ENCODE measurements at regions not wholly inside any gene's neighbourhood (a gene's known extent, or its start where the extent isn't known, plus 50 kb on each side); places are given as distances from the start of the nearest gene placed in this dataset.
"Not testable (repeated sequence)": the region's sequence is repeated elsewhere in the genome, so short reads cannot be mapped to it uniquely, and the experiment has no call there.

DNA sequence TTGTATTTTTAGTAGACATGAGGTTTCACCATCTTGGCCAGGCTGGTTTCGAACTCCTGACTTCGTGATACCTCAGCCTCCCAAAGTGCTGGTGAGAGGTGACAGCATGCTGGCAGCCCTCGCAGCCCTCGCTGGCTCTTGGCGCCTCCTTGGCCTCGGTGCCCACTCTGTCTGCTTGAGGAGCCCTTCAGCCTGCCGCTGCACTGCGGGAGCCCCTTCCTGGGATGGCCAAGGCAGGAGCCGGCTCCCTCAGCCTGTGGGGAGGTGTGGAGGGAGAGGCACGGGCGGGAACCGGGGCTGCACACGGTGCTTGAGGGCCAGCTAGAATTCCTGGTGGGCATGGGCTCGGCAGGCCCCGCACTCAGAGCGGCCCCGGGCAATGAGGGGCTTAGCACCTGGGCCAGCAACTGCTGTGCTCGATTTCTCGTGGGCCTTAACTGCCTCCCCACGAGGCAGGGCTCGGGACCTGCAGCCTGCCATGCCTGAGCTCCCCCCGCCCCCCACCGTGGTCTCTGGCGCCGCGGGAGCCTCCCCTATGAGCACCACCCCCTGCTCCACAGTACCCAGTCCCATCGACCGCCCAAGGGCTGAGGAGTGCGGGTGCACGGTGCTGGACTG is 96.5 kb upstream of the RHOBTB1 start:
- no peak for DNase-seq

DNA sequence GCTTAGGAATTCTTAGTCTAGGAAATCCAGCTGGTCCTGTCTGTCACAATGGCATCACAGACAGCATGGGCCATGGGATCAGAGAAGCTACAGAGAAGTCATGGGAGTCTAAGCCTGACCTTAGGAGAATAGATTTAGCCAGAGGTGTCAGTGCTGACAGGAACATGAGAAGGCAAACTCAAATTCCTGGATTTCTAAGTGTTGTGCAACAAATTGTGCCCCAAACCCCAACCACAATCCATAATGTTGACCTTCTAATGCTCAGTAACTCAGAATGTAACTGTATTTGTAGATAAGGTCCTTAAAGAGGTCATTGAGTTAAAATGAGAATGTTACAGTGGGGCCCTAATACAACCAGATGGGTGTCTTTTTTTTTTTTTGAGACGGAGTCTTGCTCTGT is 95.9 kb upstream of the RHOBTB1 start:
- no peak for DNase-seq

DNA sequence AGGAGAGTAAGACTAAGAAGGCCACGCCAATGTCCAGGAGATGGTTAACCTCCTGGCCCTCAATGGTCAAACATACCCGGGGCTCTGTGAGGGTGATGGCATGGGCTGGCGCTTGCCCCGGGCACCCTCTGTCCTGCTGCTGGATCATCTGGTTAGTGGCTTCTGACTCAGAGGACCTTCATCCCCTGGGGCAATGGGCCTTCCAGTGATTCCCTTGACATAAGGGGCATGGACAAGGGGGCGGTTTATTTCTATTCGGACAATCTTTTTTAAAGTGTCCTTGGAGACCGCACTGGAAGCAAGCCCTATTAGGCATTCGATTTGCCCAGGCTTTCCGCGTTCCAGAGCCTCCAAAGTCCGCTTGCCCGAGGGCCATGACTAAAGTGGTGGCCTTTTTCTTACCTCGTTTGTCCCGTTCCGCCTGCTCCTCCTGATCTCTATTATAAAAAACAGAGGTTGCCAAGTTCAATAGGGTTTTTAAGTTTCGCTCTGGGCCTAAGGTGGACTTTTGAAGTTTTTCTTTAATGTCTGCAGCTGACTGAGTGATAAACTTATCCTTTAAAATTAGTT is 93.4 kb upstream of the RHOBTB1 start:
- not testable (repeated sequence) for DNase-seq

DNA sequence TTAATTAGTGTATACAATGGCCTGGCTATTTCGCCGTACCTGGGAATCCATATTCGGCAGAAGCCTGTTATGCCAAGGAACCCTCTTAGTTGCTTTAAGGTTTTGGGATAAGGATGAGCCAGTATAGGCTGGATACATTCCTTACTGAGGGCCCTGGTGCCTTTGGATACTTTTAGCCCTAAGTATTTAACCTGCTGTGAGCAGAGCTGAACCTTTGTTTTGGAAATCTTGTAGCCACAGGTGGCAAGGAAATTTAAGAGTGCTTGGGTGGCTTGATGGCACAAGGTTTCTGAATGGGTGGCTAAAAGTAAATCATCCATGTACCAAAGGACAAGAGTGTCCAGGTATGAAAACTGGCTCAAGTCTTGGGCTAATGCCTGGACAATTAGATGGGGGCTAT is 92.2 kb upstream of the RHOBTB1 start:
- not testable (repeated sequence) for DNase-seq

DNA sequence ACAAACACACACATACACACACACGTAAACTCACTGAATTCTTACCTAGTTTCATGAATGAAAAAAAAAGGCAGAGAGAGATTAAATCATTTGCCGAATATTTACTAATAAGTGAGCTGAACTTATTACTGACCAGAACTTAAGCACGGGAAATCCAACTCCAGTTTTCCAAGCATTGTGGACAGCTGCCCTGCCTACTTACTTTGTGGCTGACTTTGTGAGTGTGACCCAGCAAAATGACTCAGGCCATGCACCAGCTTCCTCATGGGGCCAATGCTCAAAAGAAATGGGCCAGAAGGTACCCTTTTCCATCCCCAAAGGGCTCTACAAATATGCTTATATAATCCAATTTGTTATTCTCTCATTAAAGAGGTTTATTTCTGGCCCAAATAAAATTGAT is 87.4 kb upstream of the RHOBTB1 start:
- DNase-seq, result no peak

DNA sequence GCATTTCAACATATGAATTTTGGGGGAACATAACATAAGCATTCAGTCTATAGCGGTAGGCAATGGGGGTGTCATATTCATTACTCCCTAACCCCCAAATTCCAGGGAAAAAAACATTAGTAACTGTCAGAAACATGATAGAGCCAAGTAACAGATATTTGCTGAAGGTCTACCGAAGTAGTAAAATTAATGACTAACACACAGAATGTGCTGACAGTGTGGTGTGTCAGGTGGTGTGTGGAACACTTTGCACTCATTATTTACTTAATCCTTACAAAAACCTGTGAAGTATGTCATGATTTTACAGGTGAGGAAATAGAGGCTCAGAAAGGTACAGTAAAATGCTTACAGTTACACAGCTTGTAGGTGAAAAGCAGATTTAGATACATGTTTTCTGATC is 85.4 kb upstream of the RHOBTB1 start:
- DNase-seq, result no peak

DNA sequence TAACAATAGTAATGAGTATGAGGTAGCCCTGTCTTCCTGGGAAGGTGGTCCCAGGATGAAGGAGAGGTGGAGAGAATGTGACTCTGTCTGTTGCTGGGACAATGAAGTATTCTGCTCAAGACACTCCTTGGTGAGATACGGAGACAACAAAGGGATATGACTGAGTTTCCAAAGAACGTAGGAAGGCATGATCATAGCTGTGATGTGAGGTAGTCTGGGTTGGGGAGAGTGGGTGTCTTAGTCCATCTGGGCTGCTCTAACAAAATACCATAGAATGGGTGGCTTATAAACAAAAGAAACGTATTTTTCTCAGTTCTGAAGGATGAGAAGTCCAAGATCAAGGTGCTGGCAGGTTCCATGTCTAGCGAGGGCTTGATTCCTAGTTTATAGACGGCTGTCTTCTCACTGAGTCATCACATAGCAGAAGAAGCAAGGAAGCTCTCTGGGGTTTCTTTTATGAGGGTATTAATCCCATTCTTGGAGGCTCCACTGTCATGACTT is 84.9 kb upstream of the RHOBTB1 start:
- no peak for DNase-seq

DNA sequence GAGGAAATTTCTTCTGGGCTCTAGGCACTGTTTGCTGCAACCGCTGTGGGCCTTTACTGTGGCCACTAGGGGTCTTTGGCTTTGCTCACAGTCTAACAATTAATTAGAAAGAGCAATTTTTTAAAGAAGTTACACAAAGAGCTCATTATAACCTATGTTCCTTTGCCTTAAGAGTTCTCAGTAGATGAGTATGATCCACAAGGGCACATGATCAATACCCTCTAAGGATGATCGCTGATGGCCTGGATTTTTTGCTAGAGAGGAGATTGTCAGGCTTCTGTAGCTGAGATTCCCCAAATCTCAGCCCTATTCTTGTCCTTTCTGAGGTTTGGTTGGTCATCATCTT is 80.8 kb upstream of the RHOBTB1 start:
- DNase-seq, result no peak

DNA sequence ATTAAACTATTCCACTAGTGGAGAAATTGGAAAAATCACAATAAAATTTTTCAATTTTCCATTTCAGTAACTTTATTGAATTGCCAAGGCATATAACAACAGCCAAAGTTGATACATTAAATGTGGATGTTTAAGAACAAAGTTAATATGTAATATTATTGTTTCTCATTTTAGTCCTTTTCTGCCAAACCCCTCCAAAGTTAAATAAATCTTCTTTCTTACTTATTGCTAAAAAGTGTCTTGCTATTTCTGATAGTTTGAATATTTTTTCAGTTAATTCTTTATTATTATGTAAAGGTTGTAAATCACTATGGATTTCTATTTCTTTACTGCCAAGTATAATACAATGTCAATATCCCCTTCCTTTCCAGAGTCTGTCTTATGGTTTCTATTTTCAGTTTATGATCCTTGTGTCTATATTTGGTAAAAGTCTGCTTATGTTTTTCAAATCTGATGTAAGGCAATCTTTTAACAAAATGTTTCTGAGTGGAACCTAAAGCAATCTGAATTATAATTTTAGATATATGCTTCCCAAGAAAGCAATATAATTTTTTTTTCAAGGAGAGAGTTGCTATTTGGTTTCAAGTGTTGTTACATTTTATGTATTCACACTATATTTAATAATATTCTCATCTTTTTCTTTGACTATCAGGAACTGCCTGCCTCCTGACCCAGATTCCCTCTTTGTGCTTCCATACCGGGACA is 80.3 kb upstream of the RHOBTB1 start:
- no peak for DNase-seq

DNA sequence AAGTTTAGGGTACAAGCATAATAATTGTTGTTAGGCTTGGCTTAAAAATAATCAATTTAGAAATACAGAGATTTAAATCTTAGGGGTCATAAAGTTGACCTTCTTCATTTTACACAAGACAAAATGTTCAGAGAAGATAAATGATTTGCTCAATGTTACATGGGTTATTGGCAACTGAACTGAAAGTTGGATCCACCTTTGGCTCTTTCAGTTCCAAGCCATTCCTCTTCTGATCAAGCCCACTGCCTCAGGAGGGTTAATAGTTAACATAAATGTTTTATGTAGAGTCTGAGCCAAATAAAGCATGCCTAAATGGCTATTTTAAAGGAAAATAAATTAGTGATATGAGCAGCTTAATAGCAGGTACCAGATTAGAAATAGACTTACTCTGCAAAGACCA is 79.1 kb upstream of the RHOBTB1 start:
- DNase-seq, result no peak

DNA sequence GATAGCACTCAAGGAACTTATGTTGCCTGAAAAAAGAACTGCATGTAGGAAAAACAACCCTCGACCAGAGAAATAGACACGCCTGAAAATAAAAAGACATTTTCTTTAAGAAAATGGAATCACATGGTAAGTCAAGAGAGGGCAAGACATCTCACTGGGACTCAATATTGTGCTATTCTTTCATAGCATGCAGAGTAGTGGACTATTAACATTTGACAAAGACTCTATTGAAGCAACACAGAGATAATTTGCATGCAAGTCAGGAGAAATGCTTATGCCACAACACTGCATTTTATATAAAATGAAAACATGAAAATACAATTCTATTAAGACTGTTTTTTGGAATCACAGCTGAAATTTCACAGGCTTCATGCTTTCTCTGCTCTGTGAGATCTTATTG is 77.9 kb upstream of the RHOBTB1 start:
- no peak for DNase-seq

DNA sequence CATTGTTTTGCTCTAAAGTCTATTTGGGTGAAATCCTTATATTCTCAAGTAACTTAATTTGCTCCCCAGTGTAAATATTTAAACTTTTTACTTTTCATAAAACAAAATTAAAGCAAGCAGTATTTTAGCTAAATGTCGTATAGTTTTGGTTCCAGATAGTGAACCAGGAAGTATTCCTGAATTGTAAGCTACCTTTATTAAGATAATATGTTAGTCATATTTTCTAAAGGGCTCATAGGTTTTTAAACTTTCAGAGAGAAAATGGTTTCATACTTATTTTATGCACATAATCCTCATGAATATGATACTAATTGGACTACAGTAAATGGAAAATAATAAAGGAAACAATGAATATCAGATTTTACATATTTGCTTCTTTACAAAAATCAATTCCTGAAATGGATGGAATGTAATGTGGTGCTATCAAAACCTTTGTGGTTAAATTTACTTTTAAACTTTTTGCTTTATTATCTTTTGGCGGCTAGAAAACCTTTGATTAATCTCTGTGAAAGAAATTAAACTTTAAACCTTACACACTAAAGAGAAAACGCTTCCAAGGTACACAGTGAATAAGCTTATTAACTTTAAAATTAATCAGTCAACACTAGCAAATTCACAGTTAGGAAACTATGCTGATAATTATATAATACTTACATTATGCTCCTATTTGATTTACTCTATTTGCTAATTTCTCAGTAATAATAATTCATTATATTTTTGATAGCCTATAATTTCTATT is 76.6 kb upstream of the RHOBTB1 start:
- DNase-seq, result no peak

DNA sequence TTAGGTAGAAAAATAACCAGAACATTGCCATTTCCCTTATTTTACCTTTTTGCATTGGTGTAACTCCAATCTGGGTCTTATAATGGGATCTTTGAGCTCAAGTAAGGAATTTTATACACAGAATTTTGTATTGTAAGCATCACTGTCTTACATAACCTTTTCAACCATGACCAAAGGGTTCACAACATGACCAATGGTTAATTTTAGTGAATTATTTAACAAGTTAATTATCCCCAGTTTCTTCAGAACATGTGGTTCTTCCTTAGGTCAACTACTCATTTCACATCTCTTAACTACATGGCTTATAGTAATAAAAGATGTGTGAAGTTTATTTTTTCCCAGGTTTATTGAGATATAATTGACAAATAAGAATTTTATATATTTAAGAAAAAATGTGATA is 74.2 kb upstream of the RHOBTB1 start:
- no peak for DNase-seq

DNA sequence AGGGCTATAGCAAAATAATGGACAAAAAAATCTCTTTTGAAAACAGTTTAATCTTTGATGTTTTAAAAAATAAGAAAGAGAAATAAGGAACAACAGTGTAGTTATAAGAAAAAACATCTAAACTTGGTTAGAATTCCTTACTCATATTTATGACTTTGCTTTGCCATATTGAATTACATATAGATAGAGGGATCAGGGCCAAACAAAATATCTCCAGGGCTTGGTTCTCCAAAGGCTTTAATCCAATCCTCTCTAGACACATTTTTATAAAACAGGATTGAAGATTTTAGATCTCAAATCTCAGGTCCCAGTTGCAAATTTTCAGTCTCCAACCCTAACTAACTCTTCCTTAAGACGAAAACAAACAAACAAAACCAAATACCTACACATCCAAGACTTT is 72.6 kb upstream of the RHOBTB1 start:
- no peak for DNase-seq

DNA sequence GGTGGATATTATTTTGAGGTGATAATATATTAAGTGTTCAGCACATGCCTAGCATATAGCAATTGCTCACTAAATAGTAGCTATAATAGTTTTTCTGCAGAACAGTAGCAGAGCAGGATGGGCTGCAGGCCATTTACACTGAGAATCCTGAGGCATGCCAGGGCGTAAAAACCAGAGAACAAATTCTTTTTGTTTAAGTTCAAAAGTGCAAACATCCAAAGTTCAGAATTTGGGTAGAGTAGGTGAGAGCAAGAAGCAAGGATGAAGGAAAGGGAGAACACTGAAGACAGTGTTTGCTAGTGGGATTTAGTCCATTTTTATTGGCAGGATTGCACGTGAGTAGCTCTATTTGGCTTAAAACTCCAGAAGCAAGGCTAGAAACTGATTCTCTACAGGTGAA is 72.0 kb upstream of the RHOBTB1 start:
- DNase-seq, result no peak

DNA sequence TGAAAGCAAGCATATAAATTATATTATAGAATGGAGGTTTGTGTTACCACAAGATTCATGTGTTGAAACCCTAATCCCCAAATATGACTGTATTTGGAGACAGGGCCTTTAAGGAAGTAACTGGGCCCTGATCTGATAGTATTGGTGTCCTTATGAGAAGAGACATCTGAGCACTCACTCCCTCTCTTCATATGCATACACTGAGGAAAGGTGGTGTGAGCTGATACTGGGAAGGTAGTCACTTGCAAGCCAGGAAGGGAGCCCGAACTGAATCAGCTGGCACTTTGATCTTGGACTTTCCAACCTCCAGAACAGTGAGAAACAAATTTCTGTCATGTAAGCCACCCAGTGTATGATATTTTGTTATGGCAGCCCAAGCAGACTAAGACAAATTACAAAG is 66.9 kb upstream of the RHOBTB1 start:
- DNase-seq, result no peak

DNA sequence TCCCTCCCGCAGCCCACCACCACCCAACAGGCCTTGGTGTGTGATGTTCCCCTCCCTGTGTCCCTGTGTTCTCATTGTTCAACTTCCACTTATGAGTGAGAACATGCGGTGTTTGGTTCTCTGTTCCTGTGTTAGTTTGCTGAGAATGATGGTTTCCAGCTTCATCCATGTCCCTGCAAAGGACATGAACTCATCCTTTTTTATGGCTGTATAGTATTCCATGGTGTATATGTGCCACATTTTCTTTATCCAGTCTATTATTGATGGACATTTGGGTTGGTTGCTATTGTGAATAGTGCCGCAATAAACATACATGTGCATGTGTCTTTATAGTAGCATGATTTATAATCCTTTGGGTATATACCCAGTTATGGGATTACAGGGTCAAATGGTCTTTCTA is 59.1 kb upstream of the RHOBTB1 start:
- not testable (repeated sequence) for DNase-seq

DNA sequence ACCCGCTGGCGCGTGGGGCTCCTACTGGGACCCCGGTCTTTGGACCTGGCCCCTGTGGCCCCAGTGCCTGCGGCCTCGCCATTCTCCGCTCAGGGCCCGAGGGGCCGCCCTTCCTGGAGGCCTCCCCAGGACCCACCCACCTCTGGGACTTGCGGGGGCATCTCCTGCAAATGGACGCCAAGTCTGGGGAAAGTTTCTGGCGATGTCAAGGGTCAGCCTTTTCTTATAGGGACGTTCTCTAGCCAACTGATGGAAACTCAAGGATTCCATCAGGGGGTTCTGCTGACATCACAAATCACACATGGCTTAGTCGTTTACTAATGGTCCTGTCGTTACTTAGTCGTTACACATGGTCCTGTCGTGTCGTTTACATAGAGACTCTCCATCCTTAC is 57.7 kb upstream of the RHOBTB1 start:
- DNase-seq, result no peak

DNA sequence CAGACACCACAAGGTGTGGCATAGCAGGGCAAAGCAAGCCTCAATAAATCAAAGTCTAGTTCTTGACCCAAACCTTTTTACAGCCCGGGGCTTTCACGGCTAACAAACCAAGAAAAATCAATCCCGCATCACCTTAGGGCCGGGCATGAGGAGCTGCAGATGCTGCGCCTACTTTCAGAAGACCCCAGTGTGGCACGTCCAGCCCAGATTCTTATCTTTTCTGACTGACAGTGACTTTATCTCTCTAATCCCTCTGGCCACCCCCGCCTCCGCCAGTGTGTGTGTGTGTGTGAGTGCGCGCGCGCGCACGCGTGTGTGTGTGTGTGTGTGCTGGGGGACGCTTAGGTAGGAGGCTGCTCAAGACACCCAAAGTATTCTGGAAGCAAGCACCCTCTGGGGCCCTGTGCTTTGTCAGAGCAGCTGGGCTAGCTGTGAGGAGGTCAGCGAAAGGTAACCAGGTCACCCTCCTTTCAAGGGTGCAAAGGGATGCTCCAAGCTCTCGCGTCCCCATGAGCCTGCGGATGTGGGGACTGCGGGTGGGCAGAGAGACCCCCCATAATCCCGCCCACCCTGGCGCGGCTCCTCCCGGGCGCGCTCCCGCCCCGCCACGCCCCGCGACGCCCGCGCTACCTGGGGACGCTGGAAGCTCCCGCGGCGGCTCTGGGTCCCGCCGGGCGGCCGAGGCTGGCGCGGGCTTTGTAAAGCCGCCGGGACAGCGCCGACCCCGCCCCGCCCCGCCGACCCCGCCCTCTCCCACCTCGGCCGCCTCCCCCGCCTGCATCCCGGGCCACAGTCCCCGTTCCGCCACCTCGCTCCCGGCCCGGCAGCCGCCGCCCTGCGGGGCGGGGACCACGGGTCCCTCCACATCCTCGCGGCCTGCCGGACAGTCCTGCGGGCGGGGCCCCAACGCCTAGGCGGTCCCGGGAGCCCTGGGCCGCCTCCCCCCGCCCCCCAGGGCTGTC is 57.1 kb upstream of the RHOBTB1 start:
- no peak for DNase-seq

DNA sequence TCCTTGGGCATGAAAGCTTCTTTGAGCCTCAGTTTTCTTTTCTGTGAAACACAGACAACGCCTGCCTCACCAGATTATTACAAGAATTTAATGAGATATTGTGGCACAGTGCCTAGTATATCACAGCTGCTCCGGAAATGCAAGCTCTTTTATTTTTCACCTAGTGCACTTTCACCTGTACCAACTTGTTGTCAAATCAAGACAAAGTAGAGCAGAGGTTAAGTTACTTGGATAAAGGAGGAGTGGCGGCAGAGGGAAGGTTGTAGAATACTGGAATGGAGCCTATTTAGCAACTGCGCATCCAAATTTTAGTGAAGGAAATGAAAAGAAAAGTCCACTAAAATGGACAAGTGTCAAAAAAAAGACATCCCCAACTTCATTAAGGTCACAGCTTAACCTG is 54.9 kb upstream of the RHOBTB1 start:
- DNase-seq, result no peak

DNA sequence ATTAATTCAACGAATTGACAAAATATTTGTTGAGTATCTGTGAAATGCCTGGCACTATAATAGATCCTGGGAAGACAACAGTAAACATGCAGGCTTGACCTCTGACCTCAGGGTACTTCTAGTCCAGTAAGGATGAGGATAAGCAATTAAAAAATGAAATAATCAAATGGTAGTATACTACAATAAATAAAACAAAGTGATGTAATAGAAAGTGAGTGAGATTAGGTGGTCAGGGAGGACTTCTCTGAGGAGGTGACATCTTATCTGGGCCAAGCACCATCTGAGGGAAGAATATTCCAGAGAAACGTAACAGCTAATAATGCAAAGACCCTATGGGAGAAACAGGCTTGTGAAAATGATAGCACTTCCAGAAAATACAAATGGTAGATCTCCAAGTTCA is 50.1 kb upstream of the RHOBTB1 start:
- no peak for DNase-seq
